ENCODE measurements at regions not wholly inside any gene's neighbourhood (a gene's known extent, or its start where the extent isn't known, plus 50 kb on each side); places are given as distances from the start of the nearest gene placed in this dataset.
"Not testable (repeated sequence)": the region's sequence is repeated elsewhere in the genome, so short reads cannot be mapped to it uniquely, and the experiment has no call there.

GRCh38 chr10:46749470-46749869 is 161.8 kb upstream of the PTPN20 start:
- DNase-seq: not testable (repeated sequence)

- not testable (repeated sequence) for DNase-seq
Measured at GRCh38 chr10:46753763-46754162, 157.5 kb upstream of the PTPN20 start.

- DNase-seq: not testable (repeated sequence)
Measured at GRCh38 chr10:46761471-46761870, 149.8 kb upstream of the PTPN20 start.

- not testable (repeated sequence) for DNase-seq
Measured at GRCh38 chr10:46768515-46769291, 142.5 kb upstream of the PTPN20 start.

- DNase-seq: not testable (repeated sequence)
Measured at GRCh38 chr10:46773178-46773896, 137.9 kb upstream of the PTPN20 start.

GRCh38 chr10:46773897-46774236 is 137.4 kb upstream of the PTPN20 start:
- DNase-seq: not testable (repeated sequence)

- not testable (repeated sequence) for DNase-seq
Measured at GRCh38 chr10:46774366-46774765, 136.9 kb upstream of the PTPN20 start.

GRCh38 chr10:46774945-46775667 is 136.1 kb upstream of the PTPN20 start:
- not testable (repeated sequence) for DNase-seq

- not testable (repeated sequence) for DNase-seq
Measured at GRCh38 chr10:46775668-46776059, 135.6 kb upstream of the PTPN20 start.

- peak; percentile 72 for DNase-seq
Measured at GRCh38 chr10:46779571-46779970, 131.7 kb upstream of the PTPN20 start.

- DNase-seq: not testable (repeated sequence)
Measured at GRCh38 chr10:46780164-46780563, 131.1 kb upstream of the PTPN20 start.

- DNase-seq: not testable (repeated sequence)
Measured at GRCh38 chr10:46781001-46781400, 130.2 kb upstream of the PTPN20 start.

- DNase-seq: not testable (repeated sequence)
Measured at GRCh38 chr10:46782001-46782874, 129.0 kb upstream of the PTPN20 start.

GRCh38 chr10:46784665-46785064 is 126.6 kb upstream of the PTPN20 start:
- DNase-seq: not testable (repeated sequence)

- DNase-seq: not testable (repeated sequence)
Measured at GRCh38 chr10:46786125-46786517, 125.1 kb upstream of the PTPN20 start.

GRCh38 chr10:46786518-46787320 is 124.5 kb upstream of the PTPN20 start:
- peak; percentile 83 for DNase-seq

- no peak for DNase-seq
Measured at GRCh38 chr10:46787321-46787615, 124.0 kb upstream of the PTPN20 start.

GRCh38 chr10:46792657-46793357 is 118.4 kb upstream of the PTPN20 start:
- not testable (repeated sequence) for DNase-seq

- DNase-seq: not testable (repeated sequence)
Measured at GRCh38 chr10:46796351-46796750, 114.9 kb upstream of the PTPN20 start.

- DNase-seq: not testable (repeated sequence)
Measured at GRCh38 chr10:46802010-46802409, 109.2 kb upstream of the PTPN20 start.

- DNase-seq: not testable (repeated sequence)
Measured at GRCh38 chr10:46803082-46803481, 108.1 kb upstream of the PTPN20 start.
